ENCODE measurements at regions not wholly inside any gene's neighbourhood (a gene's known extent, or its start where the extent isn't known, plus 50 kb on each side); places are given as distances from the start of the nearest gene placed in this dataset.

- TF ChIP-seq REST (IDR thresholded peaks at IDR 0.05; ENCODE audit: insufficient read depth in 1 of 2, low read depth in 2 of 2, low read length in 1 of 2): no peak
- TF ChIP-seq SIN3A (IDR thresholded peaks at IDR 0.05; ENCODE audit: borderline replicate concordance, insufficient read depth, low read depth, low read length): no peak
- no peak for TF ChIP-seq CTCF (IDR thresholded peaks at IDR 0.05)
- no peak for TF ChIP-seq TCF7L2 (IDR thresholded peaks at IDR 0.05; ENCODE audit: low read depth, low read length)
Observed at GRCh38 chr3:166455744-166456143, 618.5 kb upstream of the BCHE start.
